ENCODE measurements at regions not wholly inside any gene's neighbourhood (a gene's known extent, or its start where the extent isn't known, plus 50 kb on each side); places are given as distances from the start of the nearest gene placed in this dataset.
"Not testable (repeated sequence)": the region's sequence is repeated elsewhere in the genome, so short reads cannot be mapped to it uniquely, and the experiment has no call there.

- no peak for DNase-seq (ENCODE audit: low read depth in 2 of 2)
Observed at GRCh38 chr14:106235356-106236159, 709.2 kb downstream of the TMEM121 start.

- no peak for DNase-seq (ENCODE audit: low read depth in 2 of 2)
Observed at GRCh38 chr14:106248321-106249192, 722.2 kb downstream of the TMEM121 start.

- not testable (repeated sequence) for DNase-seq (ENCODE audit: low read depth in 2 of 2)
Observed at GRCh38 chr14:106253995-106254394, 727.6 kb downstream of the TMEM121 start.

GRCh38 chr14:106257569-106257994 lies 731.2 kb downstream of the TMEM121 start:
- peak; percentile 57 to 61 for DNase-seq (ENCODE audit: low read depth in 2 of 2)

GRCh38 chr14:106268013-106268727 lies 741.8 kb downstream of the TMEM121 start:
- DNase-seq (ENCODE audit: low read depth in 2 of 2): peak; percentile 56 to 78

- no peak for DNase-seq (ENCODE audit: low read depth in 2 of 2)
Observed at GRCh38 chr14:106269029-106269428, 742.6 kb downstream of the TMEM121 start.

GRCh38 chr14:106269451-106270204 lies 743.2 kb downstream of the TMEM121 start:
- DNase-seq (ENCODE audit: low read depth in 2 of 2): no peak

- DNase-seq (ENCODE audit: low read depth in 2 of 2): not testable (repeated sequence)
Observed at GRCh38 chr14:106270476-106271121, 744.2 kb downstream of the TMEM121 start.

GRCh38 chr14:106276326-106277267 lies 750.2 kb downstream of the TMEM121 start:
- no peak for DNase-seq (ENCODE audit: low read depth in 2 of 2)

GRCh38 chr14:106277503-106277902 lies 751.1 kb downstream of the TMEM121 start:
- DNase-seq (ENCODE audit: low read depth in 2 of 2): no peak

- no peak for DNase-seq (ENCODE audit: low read depth in 2 of 2)
Observed at GRCh38 chr14:106280876-106281275, 754.5 kb downstream of the TMEM121 start.

GRCh38 chr14:106286697-106287290 lies 760.4 kb downstream of the TMEM121 start:
- DNase-seq (ENCODE audit: low read depth in 2 of 2): no peak

- no peak for DNase-seq (ENCODE audit: low read depth in 2 of 2)
Observed at GRCh38 chr14:106287506-106287905, 761.1 kb downstream of the TMEM121 start.

GRCh38 chr14:106291626-106292025 lies 765.2 kb downstream of the TMEM121 start:
- DNase-seq (ENCODE audit: low read depth in 2 of 2): no peak

- DNase-seq (ENCODE audit: low read depth in 2 of 2): no peak
Observed at GRCh38 chr14:106294324-106294723, 767.9 kb downstream of the TMEM121 start.

- DNase-seq (ENCODE audit: low read depth in 2 of 2): not testable (repeated sequence)
Observed at GRCh38 chr14:106300951-106301510, 774.6 kb downstream of the TMEM121 start.

GRCh38 chr14:106301609-106302008 lies 775.2 kb downstream of the TMEM121 start:
- not testable (repeated sequence) for DNase-seq (ENCODE audit: low read depth in 2 of 2)

- DNase-seq (ENCODE audit: low read depth in 2 of 2): no peak
Observed at GRCh38 chr14:106302661-106303060, 776.3 kb downstream of the TMEM121 start.

GRCh38 chr14:106304271-106304670 lies 777.9 kb downstream of the TMEM121 start:
- DNase-seq (ENCODE audit: low read depth in 2 of 2): no peak
